GM21723 (cell line): ENCODE measurements at regions not wholly inside any gene's neighbourhood (a gene's known extent, or its start where the extent isn't known, plus 50 kb on each side); places are given as distances from the start of the nearest gene placed in this dataset.

Experiments
- ATAC-seq: cut with Tn5 transposase; IDR thresholded peaks from one replicate; pipeline ENCODE4 v1.9.1; 2021; ENCODE audit warnings: mild to moderate bottlenecking, moderate library complexity; ENCODE audit not compliant: unreplicated experiment

DNA sequence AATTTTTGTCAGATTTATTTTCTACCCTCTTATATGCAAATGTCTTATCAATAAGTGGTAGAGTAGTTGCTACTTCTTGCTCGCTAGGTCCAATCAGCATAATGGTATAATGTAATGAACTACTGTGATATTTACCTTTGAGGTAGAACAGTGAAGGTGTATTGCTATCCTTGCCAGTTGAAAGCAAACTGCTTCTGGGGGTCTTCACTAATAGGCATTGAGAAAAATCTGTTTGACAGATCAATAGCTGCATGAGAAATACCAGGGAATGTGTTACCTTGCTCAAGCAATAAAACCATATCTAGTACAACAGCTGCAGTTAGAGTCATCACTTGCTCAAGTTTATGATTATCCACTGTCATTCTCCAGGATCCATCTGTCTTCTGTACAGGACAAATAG is 50.1 kb upstream of the EFEMP1 start:
- no peak for ATAC-seq

DNA sequence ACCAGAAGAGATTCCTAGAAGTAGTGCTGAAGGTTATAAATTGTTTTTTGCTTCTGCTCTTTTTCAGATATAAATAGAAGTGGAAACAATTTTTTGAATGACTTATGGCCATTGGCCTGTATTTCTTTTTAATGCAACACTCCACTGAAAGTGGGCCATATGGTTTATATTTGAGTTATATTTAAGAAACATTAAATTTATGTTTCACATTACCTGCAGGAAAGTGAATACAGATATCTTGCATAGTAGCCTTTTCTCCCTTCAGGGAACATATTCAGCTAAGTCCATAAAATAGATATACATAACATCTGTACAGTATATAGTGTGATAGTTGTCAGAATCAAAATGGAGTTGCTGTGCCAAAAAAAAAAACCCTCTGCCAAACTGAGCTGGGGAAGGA is 53.1 kb upstream of the EFEMP1 start:
- no peak for ATAC-seq

DNA sequence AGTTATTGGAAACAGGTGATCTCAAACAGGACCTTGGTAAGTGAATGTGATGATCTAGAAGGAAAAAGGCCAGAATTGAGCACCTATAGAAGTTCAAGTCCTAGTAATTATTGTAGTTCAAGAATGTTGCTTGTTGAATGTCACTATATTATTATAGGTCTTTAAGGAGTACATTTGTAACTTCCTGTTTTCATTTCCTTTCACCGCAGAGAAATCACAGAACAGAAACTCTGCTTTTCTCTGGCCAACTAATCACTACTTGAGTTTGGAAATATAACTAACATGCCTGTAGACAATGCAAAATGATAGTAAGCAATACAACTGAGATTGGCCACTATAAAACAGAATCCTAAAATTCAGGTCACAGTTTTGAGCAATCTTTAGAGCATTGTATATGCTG is 61.8 kb upstream of the EFEMP1 start:
- peak; percentile 96 for ATAC-seq

DNA sequence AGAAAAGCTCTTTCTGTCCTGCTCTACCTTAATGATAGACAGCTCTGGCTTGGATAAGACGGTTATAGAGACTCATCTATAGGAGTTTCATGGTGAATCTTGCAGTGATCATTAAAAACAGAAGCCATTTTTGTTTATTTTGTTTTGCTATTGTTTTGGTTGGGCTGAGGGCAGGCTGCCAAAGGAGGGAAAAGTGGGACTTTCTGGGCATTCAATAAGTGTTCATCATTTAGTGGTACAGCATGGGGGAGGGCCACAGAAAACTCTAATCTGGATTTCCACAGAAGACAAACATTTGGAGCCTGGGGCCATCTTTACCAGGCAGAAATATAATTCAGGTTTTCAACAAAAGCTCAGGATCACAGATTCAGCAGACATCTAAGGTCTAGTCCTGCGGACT is 62.4 kb upstream of the EFEMP1 start:
- ATAC-seq = peak; percentile 13

DNA sequence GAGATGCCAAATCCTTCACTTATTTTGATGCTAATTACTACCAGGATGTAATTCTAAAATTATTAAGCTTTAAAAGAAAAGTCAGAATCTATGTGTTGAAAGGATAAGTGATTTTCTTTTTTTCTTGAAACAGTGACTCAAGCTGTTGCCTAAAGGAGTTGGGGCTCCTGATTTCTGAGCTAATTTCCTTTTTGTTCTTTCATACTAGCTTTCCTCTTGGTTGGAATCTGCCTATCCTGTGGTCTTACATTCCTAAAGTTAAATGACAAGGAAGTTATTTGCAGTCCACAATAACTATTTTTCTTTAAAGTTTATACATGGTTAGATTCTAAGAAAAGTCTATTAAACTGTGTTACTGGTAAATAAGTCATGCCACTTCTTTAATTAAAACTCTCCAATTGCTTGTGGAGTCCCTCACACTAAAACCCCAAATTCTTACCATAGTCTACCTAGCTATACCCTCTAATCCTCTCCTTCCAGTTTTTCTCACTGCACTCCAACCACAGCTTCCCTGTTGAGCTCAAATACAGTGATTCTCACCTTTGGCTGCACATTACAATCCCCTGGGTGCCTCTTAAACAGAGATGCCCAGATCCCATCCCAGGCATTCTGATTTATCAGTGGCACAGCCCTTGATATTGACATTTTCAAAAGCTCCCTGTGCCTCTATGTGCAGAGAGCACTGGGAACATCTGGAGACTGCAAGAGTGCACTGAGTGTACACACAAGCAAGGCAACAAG is 63.3 kb upstream of the EFEMP1 start:
- no peak for ATAC-seq

DNA sequence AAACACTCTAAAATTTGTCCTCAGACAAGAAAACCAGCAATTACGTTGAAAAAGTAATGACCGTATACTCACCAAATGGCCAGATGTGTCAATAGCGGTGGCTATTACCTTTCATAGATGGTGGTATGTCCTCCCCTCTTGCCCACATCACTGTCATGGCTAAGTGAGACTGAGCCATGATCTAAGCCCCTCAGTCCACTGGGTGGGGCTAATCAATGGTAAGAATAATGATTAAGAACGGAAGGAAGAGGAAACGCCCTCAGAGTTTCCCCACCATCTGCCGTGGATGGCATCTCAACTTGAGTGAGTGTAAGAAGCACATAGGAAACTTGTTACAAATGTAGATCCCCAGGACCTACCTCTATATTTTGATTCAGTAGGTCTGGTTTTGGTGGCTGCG is 65.8 kb upstream of the EFEMP1 start:
- ATAC-seq = no peak

DNA sequence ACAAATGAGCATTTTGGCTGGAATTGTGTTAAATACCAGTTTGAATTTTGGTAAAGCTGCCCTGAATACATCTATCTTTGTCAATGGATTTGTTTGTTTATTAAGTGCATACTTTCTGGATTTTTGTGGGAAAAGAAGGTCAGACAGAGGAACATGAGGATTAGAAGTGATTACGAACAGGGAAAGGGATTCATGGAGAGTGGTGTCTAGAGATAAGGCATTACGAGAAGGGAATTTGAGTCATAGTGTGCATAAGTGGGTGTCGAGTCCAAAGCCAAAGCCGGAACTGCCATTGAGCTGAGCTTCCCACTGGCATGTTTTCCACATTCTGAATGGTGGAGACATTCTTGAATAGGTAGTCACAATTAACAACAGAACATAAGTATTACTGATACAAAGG is 68.9 kb upstream of the EFEMP1 start:
- ATAC-seq = no peak

DNA sequence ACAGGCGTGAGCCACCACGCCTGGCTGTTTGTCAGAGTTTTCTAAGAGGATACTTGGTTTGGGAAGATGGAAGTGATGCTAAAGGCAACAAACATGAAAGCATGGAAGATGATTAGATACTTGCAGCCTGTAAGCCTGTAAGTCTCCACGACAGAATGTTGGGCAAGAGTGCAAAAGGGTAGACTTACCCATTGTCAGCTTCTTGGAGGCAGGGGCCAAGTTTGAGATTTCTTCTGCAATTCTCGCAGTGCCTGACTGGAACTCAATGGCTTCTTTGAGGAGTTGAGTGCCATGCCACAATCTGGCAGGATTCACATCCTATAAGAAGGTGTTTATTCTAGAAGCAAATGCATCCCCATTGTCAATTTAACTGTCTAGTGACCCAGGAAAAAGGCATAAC is 70.1 kb upstream of the EFEMP1 start:
- ATAC-seq = no peak

DNA sequence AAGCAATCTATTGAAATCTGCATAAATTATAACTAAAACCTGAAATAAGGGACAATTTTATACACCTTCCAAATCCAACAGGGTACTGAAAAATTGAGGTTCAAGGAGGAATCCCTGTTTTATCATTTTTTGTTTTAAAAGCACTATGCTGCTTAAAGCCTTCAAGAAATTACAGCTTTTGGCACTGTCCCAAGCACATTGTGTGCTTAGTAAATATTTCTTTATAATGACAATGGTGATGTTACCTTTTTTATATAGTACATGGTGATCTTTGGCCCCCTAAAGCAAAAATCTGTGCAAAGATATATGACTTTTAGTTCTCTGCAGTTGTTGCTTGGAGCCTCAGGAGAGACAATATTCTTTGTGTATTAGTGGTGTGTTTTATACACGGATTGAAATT is 71.6 kb upstream of the EFEMP1 start:
- no peak for ATAC-seq

DNA sequence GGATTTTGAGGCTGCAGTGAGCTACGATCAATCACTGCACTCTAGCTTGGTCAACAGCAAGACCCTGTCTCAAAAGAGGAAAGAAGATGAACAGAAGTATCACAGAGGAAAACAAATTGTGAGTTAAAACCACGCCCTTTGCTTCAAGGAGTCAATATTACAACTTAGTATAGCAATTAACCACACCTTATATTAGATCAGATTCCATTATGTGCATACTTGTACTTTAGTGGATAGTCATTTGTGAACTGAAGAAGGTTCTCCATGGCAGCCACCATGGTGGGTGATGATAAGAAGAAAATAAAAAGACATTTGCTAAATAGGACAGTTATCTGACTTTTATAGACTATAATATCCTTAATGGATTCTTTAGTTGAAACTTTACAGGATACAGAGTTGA is 72.3 kb upstream of the EFEMP1 start:
- no peak for ATAC-seq

DNA sequence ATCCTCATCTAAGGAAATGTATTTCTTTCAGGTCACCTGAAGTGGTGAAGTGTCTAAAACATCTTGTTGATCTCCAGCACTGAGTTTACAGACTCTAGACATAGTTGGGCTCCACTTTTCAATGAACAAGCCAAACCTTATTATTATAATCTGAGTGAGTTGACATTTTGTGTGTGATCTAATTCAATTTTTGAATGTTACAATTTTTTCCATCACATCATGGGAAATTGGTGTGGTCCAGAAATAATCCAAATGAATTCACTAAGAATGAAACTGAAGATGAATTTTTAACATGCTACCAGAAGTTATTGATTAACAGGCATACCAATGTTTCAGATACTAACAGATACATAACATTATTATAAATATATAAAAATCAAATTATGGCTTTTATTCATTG is 75.6 kb upstream of the EFEMP1 start:
- ATAC-seq = no peak

DNA sequence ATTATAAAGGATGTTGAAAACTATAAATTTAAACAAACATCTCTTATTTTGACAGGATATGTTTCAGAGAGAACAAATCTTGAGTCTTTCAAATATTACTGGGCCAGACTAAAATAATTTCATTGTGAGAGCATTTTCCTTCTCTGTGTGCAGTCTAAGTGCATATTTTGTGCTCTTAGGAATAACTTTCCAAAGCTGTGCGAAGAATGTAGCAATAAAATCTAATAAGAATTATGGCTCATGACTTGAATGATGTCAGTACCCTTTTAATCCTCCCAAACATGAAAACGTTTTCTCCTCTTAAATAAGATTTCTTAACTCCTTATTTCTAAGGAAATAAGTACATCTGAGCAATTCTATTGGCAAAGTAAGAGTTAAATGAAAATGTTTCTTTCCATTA is 76.2 kb upstream of the EFEMP1 start:
- ATAC-seq = no peak

DNA sequence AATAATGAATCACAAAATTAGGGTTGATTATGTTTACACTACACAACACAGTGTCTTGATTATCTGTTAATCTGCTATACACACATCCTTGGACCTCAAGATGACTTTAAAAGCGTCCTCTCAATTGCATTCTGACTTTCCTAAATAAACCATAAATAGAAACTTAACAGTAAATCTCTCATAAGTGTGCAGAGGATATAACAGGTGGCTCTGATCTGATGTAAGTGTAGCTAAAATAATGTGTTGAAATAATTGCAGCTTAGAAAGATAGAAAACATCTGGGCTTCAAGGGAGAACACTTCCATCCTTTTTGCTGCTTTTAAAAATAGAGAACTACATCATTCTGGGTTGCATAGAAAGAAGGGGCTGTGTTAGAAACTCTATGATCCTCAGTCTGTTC is 78.4 kb upstream of the EFEMP1 start:
- no peak for ATAC-seq

DNA sequence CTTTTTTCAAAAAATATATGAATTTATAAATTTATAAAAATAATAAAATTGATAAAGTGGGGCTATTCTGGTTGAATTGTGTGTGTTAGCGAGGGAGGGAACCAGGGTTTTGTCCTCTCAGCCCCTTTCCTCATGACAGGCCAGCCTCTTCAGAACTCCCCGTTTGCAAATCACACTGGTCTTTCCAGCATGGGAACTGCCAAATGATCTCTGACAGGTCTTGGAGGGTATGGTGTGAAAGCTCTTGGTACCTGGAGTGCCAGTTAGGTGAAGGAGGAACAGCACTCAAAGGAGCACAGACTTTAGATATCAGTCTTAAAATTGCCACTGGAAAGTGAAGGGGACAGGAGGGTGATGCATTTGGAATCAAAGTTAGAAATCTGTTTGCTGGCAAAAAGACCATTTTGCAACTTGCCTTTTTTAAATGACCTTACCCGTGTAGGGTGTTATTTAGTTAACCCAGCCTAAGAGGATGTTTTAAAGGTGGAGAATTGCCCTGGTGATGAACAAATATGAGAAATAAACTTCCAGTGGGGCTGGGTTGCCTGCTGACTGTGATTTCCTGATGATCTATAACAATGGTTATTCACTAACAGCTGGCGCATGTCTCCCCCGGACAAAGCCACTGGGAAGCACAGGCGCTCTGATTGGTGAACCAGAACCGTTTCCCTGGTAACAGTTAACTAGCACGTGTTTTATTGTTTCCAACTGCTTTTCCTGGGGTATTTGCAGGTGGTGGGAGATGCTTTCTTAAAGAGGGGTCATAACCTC is 85.3 kb upstream of the EFEMP1 start:
- ATAC-seq = no peak

DNA sequence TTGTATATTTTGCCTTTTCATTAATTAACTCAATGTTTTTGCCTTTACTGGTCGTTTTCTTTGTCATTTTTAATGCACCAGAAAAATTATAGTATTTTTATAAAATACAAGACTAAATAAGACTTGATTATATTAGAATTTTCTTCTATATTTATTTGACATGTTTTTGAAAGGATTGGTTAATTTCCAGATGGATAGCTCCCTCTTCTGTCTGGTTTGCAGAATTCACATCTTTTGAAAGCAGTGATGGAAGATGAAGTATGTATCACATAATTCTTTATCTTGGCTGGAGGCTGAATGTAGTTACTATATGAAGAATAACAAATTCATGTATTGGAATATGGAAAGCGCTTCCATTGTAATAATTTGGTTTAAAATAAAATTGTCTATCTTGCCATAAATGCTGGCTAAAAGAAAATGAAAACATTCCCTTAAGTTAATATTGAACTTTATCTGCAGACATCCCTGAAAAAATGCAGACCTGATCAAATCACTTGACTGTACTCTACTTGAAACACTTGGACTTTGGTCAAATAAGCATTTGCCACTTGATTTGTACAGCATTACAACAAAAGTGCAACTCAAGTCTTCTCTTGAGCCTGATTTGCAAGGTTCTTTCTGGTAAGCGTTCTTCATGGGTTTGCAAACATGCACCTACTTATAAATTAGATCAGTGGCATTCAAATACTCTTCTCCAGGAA is 86.3 kb upstream of the EFEMP1 start:
- no peak for ATAC-seq

DNA sequence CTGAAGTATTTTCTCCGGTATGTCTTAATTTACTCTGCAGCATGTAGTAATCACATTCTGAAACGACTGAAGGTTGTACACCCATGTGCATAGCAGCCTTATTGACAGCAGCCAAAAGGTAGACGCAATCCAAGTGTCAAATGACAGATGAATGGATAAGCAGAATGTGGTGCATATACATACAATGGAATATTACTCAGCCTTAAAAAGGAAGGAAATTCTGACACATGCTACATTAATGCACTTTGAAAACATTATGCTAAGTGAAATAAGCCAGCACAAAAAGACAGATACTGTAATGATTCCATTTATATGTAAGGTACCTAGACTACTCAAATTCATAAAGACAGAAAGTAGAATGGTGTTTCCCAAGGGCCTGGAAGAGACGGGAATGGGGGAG is 88.0 kb upstream of the EFEMP1 start:
- ATAC-seq = no peak

DNA sequence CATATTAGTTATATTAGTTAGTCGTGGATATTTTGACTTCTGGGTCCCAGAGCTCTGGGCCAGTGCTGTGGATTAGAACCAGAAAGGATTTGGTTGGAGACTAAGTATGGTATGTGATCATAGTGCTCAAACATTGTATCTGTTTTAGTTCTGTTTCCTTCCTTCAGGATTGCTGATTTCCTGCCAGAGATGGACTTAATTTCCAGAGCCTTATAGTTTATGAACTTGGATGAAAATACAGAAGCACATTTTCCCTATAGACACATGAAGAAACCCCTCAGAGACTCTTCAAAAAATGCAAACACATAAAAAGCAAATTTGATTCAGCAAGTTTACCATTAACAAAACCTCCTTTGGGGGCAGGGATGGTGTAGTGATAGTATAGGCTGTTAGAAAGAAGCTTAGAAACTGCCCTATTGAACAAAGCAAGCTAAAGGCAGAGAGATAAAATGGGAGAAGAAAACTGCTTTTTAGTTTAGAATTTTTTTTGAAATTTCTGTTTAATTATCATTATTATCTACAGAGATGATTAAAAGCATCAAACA is 88.7 kb upstream of the EFEMP1 start:
- no peak for ATAC-seq

DNA sequence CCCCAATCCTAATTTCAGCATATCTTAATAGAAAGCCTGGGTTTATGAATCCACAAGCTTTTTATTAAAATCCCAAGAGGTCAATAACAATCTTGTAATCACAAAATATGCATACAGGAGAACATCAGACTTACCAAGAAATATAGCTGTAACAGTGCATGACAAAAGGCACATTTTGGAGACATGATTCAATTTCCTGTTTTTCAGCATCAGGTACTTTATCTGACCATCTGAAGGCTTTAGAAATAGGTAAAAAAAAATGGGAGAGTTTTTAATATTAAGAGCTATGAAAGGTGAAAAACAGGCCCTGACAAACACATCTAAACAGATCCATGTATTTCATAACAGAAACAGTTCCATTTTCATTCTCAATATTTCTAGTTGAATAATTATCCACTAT is 89.9 kb upstream of the EFEMP1 start:
- ATAC-seq = no peak

DNA sequence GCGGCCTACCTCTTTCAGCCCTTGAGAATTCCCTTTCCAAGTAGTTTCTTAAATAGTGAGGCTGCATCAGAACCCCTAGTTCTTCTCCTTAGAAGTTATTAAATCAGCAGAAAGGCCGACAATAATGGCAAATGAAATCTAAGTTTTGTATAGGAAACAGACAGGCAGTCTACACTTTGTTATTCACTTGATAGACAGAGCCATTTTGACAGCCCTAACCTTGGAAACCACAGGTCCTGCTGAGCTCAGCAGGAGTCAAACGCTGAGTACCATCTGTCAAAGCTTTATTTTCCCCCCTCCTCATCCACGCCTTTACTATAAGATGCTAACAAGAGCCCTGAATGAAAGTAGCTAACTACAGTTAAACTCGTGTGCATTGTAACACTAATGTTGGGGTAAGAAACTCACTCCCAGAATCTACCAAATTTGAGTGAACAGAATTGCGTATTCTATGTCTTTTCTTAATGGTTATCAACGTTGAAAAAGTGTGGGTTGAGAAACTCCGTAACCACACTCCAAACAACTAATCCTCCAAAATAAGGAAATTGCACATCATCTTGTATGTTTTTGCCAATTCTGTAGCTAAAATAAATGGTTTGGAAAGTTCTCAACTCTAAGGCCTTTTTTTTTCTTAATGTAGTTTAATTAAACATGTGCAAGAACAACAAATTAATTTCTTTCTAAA is 90.6 kb upstream of the EFEMP1 start:
- no peak for ATAC-seq

DNA sequence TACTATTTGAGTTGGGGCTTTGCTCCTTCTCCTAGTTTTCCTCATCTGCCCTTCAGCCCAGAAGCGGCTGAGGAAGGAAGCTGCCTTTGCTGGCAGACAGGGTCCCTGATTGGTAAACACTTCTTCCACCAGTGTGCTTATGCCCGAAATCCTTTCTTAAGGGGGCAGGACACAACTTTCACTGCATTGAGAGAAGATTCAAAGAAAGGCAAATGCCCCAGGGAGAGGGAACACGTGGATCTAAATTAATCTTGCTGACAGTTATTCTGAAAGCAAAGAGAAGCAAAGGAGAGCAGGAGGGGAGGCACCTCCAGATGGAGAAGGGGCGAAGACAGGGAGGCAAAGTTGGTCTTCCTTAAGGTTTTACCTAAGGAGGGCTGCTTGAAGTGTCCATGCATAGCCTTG is 92.1 kb upstream of the EFEMP1 start:
- no peak for ATAC-seq

DNA sequence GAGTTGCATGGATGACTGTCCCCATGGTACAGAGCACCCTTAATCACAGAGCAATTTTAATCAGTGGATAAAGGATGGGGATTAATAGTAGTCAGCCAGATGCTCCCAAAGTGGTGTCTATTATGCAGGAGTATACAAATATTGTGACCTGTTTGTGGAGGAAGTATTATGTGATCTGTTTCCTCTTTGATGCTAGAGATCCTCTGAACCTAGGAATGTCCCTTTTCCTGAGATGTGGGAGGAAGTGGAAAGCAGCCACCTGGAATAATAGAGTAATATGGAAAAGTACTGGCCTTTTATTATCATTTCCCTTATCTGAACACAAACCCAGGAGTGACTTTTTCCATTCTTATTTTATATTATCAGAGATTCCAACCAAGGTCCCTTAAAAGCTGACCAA is 94.2 kb upstream of the EFEMP1 start:
- no peak for ATAC-seq
